ENCODE measurements at regions not wholly inside any gene's neighbourhood (a gene's known extent, or its start where the extent isn't known, plus 50 kb on each side); places are given as distances from the start of the nearest gene placed in this dataset.

GRCh38 chr6:169045486-169045885 lies 208.2 kb downstream of the THBS2 start:
- DNase-seq, result no peak

- DNase-seq, result peak; percentile 37
Measured at GRCh38 chr6:169044381-169045230, 209.0 kb downstream of the THBS2 start.

GRCh38 chr6:169042061-169042460 lies 211.6 kb downstream of the THBS2 start:
- peak; percentile 29 for DNase-seq

GRCh38 chr6:169041078-169041477 lies 212.6 kb downstream of the THBS2 start:
- no peak for DNase-seq

- no peak for DNase-seq
Measured at GRCh38 chr6:169038691-169039090, 215.0 kb downstream of the THBS2 start.

- DNase-seq, result peak; percentile 95
Measured at GRCh38 chr6:169035385-169036240, 218.0 kb downstream of the THBS2 start.

GRCh38 chr6:169034516-169035167 lies 219.0 kb downstream of the THBS2 start:
- DNase-seq, result peak; percentile 96

GRCh38 chr6:169029861-169030260 lies 223.8 kb downstream of the THBS2 start:
- DNase-seq, result no peak

GRCh38 chr6:169028343-169028742 lies 225.3 kb downstream of the THBS2 start:
- no peak for DNase-seq

GRCh38 chr6:169026175-169026574 lies 227.5 kb downstream of the THBS2 start:
- DNase-seq, result no peak

GRCh38 chr6:169024047-169024660 lies 229.5 kb downstream of the THBS2 start:
- DNase-seq, result no peak

- no peak for DNase-seq
Measured at GRCh38 chr6:169023161-169023874, 230.3 kb downstream of the THBS2 start.

- no peak for DNase-seq
Measured at GRCh38 chr6:169022079-169022478, 231.6 kb downstream of the THBS2 start.

- DNase-seq, result no peak
Measured at GRCh38 chr6:169020821-169021220, 232.8 kb downstream of the THBS2 start.

- DNase-seq, result no peak
Measured at GRCh38 chr6:169019727-169020491, 233.7 kb downstream of the THBS2 start.

- no peak for DNase-seq
Measured at GRCh38 chr6:169019111-169019510, 234.5 kb downstream of the THBS2 start.

- DNase-seq, result no peak
Measured at GRCh38 chr6:169016758-169017157, 236.9 kb downstream of the THBS2 start.

- DNase-seq, result peak; percentile 31
Measured at GRCh38 chr6:169014211-169015197, 239.1 kb downstream of the THBS2 start.

- no peak for DNase-seq
Measured at GRCh38 chr6:169009628-169010027, 244.0 kb downstream of the THBS2 start.
